DOHH2 (cell line): ENCODE measurements at regions not wholly inside any gene's neighbourhood (a gene's known extent, or its start where the extent isn't known, plus 50 kb on each side); places are given as distances from the start of the nearest gene placed in this dataset.

Experiments used
- H3F3A ChIP-seq: fragments of 200-600 bp; sonication (generic), shearing (Covaris generic); 2 replicates; pipeline ENCODE4 v1.6.0; 2016; ENCODE audit warnings: antibody characterized with exemption, mild to moderate bottlenecking; ENCODE audit not compliant: control insufficient read depth, insufficient read depth
- H3K27ac ChIP-seq: fragments of 200-600 bp; sonication (generic); 2 replicates; pipeline ENCODE4 v1.5.1; 2014; ENCODE audit warnings: low read depth, mild to moderate bottlenecking, low read length, moderate library complexity
- H3K27me3 ChIP-seq: fragments of 200-600 bp; sonication (generic); 2 replicates; pipeline ENCODE4 v1.6.1; 2014; ENCODE audit warnings: mild to moderate bottlenecking, low read length, mixed read lengths; ENCODE audit not compliant: control insufficient read depth
- H3K36me3 ChIP-seq: fragments of 200-600 bp; sonication (generic); 2 replicates; pipeline ENCODE4 v1.6.1; 2014; ENCODE audit warnings: mild to moderate bottlenecking, low read length, moderate library complexity, mixed read lengths; ENCODE audit not compliant: control insufficient read depth
- H3K4me1 ChIP-seq: fragments of 200-600 bp; sonication (generic); 2 replicates; pipeline ENCODE4 v1.6.1; 2014; ENCODE audit warnings: mild to moderate bottlenecking, low read length, mixed read lengths; ENCODE audit not compliant: control insufficient read depth
- H3K4me2 ChIP-seq: fragments of 200-600 bp; sonication (generic); 2 replicates; pipeline ENCODE4 v1.6.0; 2014; ENCODE audit warnings: mild to moderate bottlenecking, low read length, moderate library complexity
- H3K4me3 ChIP-seq: fragments of 200-600 bp; sonication (generic); 2 replicates; pipeline ENCODE4 v1.5.1; 2014; ENCODE audit warnings: mild to moderate bottlenecking, low read length, mixed read lengths
- H3K79me2 ChIP-seq: fragments of 200-600 bp; sonication (generic); 2 replicates; pipeline ENCODE4 v1.6.1; 2014; ENCODE audit warnings: mild to moderate bottlenecking, low read length, mixed read lengths; ENCODE audit not compliant: control insufficient read depth
- H3K9me2 ChIP-seq: fragments of 200-600 bp; sonication (generic); replicated peaks from 2 replicates; pipeline ENCODE4 v1.6.1; 2014; ENCODE audit warnings: mild to moderate bottlenecking, low read length, mixed read lengths; ENCODE audit not compliant: control insufficient read depth
- H3K9me3 ChIP-seq: fragments of 200-600 bp; sonication (generic); 2 replicates; pipeline ENCODE4 v1.6.1; 2014; ENCODE audit warnings: antibody characterized with exemption, low read length, mixed read lengths; ENCODE audit not compliant: control insufficient read depth, insufficient read depth
- H4K20me1 ChIP-seq: fragments of 200-600 bp; sonication (generic); 2 replicates; pipeline ENCODE4 v1.6.0; 2014; ENCODE audit warnings: low read depth, mild to moderate bottlenecking, antibody characterized with exemption, low read length, moderate library complexity; ENCODE audit not compliant: control insufficient read depth, insufficient read depth
- EZH2phosphoT487 ChIP-seq: fragments of 200-600 bp; sonication (generic); IDR thresholded peaks from 2 replicates; pipeline ENCODE4 v1.6.1; 2017; ENCODE audit warnings: borderline replicate concordance, mild to moderate bottlenecking, antibody characterized with exemption, low read length, moderate library complexity, mixed read lengths
- TF ChIP-seq, protein P1 (sequence below): fragments of 200-600 bp; sonication (generic); IDR thresholded peaks from one replicate; pipeline ENCODE4 v1.5.1; 2014; ENCODE audit warnings: antibody characterized with exemption, mild to moderate bottlenecking, low read depth, low read length; ENCODE audit not compliant: poor library complexity, severe bottlenecking

DNA sequence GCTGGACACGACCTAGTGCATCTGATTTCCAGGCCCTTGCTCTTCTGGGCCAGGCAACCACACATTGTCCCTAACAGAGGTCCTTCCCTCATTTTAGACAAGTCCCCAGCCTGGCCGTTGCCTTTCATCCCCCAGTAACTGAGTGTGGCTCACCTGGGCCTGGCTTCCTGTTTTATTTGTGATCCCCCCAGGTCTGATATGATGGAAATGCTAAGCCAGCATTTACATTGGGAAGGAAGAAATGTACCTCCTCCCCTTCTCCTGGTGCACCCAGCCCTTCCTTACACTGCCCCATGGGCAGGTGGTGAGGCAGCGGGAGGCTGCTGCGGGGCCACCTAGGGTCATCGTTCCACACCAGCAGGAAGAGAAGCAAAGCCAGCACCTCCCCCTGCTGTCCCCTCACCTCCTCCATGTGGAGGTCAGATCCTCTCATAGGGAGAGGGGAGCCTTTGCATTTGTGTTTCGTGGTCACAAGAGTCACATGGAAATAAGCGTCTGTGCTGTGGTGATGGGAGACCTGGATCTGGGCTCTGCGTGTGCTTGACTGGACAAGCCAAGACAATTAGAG is 108.8 kb downstream of the GLRX3 start:
- no peaks in the 10 kb centered on the region for H3K79me2 ChIP-seq
- no peaks in the 10 kb centered on the region for H4K20me1 ChIP-seq
- no peaks in the 10 kb centered on the region for H3F3A ChIP-seq
- TF ChIP-seq, protein P1, sequence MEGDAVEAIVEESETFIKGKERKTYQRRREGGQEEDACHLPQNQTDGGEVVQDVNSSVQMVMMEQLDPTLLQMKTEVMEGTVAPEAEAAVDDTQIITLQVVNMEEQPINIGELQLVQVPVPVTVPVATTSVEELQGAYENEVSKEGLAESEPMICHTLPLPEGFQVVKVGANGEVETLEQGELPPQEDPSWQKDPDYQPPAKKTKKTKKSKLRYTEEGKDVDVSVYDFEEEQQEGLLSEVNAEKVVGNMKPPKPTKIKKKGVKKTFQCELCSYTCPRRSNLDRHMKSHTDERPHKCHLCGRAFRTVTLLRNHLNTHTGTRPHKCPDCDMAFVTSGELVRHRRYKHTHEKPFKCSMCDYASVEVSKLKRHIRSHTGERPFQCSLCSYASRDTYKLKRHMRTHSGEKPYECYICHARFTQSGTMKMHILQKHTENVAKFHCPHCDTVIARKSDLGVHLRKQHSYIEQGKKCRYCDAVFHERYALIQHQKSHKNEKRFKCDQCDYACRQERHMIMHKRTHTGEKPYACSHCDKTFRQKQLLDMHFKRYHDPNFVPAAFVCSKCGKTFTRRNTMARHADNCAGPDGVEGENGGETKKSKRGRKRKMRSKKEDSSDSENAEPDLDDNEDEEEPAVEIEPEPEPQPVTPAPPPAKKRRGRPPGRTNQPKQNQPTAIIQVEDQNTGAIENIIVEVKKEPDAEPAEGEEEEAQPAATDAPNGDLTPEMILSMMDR: no peak
- no peak for TF ChIP-seq EZH2phosphoT487
- no peak overlapping the region for H3K4me3 ChIP-seq
- H3K9me3 ChIP-seq: no peaks in the 10 kb centered on the region
- H3K4me1 ChIP-seq: no peaks in the 10 kb centered on the region
- H3K4me2 ChIP-seq: no peak overlapping the region
- H3K27ac ChIP-seq: no peak overlapping the region
- no peaks in the 10 kb centered on the region for H3K36me3 ChIP-seq
- H3K27me3 ChIP-seq: peaks cover 2% of the 10 kb centered on the region; the same call in 1 of the 2 replicates
- no peaks in the 10 kb centered on the region for H3K9me2 ChIP-seq

DNA sequence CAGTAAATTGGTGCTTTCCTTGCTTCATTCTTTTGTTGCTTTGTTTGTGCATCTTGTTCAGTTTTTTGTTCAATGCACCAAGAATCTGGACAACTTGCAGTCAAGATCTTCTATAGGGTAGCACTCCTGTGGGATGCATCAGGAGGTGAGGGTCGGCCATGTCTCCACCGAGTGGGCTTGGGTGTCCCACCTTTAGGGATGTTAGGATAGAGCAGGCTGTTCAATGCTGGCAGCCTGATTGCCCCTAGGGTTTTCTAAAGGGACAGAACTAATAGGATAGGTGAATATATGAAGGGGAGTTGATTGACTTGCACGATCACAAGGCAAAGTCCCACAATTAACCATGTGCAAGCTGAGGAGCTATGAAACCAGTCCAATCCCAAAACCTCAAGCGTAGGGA is 109.9 kb downstream of the GLRX3 start:
- Histone ChIP-seq H3K9me2 (no peaks in the 10 kb centered on the region), H3F3A (no peaks in the 10 kb centered on the region), H3K4me3 (no peak overlapping the region), H3K27ac (no peak overlapping the region), H3K27me3 (peaks cover 2% of the 10 kb centered on the region; the same call in 1 of the 2 replicates), H3K79me2 (no peaks in the 10 kb centered on the region), H4K20me1 (no peaks in the 10 kb centered on the region), H3K9me3 (no peaks in the 10 kb centered on the region), H3K36me3 (no peaks in the 10 kb centered on the region), H3K4me1 (no peaks in the 10 kb centered on the region), H3K4me2 (no peak overlapping the region)
- TF ChIP-seq EZH2phosphoT487: no peak
- TF ChIP-seq, protein P1: no peak

DNA sequence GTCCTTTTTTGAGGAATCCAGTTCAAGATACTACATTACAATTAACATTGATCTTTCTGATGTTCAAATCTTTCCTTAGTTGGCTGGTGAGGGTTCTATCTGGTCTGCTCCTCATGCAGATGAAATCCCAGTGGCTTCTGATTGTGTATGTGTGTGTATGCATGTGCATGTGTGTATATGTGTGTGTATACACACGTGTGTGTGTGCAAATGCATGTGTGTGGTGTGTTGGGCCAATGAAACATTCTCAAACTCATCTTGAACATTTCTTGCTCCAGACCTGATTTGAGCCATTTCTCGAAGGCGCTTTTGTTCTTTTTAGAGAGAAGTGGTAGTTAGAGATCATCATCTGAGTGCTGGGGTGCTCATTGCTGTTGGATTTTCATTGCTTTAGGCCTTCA is 113.9 kb downstream of the GLRX3 start:
- no peak overlapping the region for H3K4me3 ChIP-seq
- TF ChIP-seq, protein P1: no peak
- TF ChIP-seq EZH2phosphoT487: no peak

More for the DNA sequence above, 113.9 kb downstream of the GLRX3 start:
- Histone ChIP-seq H3K27me3 (no peaks in the 10 kb centered on the region), H3K9me2 (no peaks in the 10 kb centered on the region), H3K4me2 (no peak overlapping the region), H3K9me3 (no peaks in the 10 kb centered on the region), H4K20me1 (no peaks in the 10 kb centered on the region), H3K79me2 (no peaks in the 10 kb centered on the region), H3K36me3 (no peaks in the 10 kb centered on the region), H3K27ac (no peak overlapping the region), H3K4me1 (no peaks in the 10 kb centered on the region), H3F3A (no peaks in the 10 kb centered on the region)
